CD4-positive, alpha-beta T cell treated with Interleukin-2 at 100 ng/mL for 4 hours (primary cell): ENCODE measurements at regions not wholly inside any gene's neighbourhood (a gene's known extent, or its start where the extent isn't known, plus 50 kb on each side); places are given as distances from the start of the nearest gene placed in this dataset.
A peak's percentile ranks its signal among the peaks of the same experiment; 100 is the strongest.

Source experiments
- DNase-seq: peaks from one replicate; pipeline ENCODE4 v3.0.0-alpha.2; 2020; ENCODE audit warnings: low spot score

GRCh38 chr2:144686518-144687215 lies 166.7 kb upstream of the ZEB2 start:
- DNase-seq = no peak

- DNase-seq = no peak
These were observed 164.0 kb upstream of the ZEB2 start for GRCh38 chr2:144683966-144684365.

DNA sequence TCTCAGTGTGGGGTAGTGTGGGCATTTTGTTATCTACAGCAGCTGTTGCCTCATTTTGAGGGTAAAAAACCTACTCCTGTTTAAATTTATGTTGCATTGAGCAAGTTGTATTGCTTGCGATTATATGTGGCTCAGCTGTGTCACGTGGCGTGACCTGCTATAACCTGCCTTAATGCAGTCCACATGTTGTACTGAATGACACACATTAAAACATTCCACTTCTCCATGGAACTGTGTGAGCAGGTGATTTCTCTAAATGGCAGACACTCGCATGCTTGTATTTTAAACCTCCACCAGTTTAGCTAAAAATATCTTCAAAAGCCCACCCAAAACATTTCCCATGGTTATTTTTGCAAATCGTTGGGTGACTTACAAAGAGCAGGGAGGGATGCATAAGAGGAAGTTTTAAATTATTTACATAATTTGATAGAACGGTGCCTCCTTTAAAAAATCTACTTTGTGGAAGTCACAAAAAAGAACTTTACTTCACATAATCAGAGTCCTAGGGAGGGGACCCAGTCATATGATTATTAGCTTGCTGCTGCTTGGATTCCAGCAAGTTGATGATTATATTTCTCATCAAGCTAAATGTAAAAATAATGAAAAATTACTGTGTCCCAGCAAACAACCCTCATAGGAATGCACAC lies 163.3 kb upstream of the ZEB2 start:
- DNase-seq = no peak

DNA sequence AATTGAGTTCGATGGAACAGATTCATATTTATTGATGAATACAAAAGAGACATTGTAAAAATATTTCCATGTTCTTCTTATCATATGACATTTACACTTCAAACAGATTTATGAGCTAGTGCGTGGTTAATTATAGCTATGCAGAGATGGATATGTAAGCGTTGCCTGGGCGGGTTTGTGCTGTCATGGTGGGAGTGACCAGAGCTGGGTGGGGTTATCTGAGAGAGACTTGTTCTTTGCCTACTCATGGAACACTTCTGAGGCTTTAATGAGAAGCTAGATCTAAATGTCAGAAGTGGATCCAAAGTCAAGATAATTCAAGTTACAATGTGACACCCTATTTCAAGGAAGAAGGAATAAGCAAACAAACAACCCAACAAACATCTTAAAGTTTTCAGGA lies 162.3 kb upstream of the ZEB2 start:
- no peak for DNase-seq

GRCh38 chr2:144681389-144681788 lies 161.5 kb upstream of the ZEB2 start:
- no peak for DNase-seq

GRCh38 chr2:144679942-144680341 lies 160.0 kb upstream of the ZEB2 start:
- no peak for DNase-seq

- DNase-seq = no peak
These were observed 158.8 kb upstream of the ZEB2 start for GRCh38 chr2:144678736-144679135.

DNA sequence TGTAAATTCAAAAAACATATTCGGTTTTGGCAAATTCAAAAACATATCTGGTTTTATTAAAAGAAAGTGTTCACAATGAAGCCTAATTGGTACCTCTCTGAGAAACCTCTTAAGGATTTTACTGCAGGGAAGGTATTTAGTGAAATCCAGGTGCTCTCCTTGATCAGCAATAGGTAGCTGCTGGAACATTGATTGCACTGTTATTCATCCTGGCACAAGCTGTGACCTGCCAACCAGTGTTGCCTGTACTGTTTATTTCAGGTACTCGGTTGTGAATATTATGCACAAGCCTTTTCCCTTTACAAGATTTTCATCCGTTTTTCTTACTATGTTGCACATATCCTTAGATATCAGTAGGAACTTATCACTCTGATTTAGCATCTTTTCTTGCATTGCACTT lies 155.8 kb upstream of the ZEB2 start:
- no peak for DNase-seq

DNA sequence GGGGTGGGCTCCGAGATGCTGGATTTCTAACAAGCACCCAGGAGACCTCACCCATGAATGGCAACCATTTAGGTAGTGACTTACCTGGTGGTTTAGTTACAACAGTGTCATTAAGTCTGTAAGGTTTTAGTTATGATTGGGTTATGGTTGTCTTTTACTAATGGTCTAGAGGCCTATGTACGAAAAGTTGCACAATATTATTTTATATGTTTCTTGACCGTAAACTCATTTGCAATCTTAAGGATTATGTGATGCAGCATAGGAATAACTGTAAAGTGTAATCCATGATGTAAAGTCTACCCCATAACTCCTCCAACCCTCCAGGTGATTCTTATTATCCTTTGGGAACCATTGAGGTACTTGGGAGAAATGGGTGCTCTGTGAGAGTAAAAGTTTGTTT lies 155.4 kb upstream of the ZEB2 start:
- DNase-seq = no peak

DNA sequence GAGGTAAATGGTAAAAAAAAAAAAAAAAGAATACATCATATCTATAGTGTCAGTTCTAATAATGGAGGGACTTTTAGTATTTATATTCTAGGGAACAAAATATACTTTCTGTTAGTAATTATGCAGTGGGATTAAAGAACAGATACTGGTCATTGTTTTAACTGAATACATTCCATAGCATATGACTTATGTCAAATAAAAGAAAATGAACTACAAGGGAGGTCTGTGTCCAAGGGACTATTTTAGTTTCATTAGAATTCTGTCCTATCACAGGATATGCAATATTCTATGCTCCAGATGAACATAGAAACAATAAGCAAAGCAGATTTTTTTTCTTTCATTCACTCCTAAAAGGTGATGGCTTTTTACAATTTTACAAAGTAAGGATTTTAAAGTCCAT lies 154.2 kb upstream of the ZEB2 start:
- DNase-seq = no peak

- DNase-seq = no peak
These were observed 153.5 kb upstream of the ZEB2 start for GRCh38 chr2:144673456-144673855.

DNA sequence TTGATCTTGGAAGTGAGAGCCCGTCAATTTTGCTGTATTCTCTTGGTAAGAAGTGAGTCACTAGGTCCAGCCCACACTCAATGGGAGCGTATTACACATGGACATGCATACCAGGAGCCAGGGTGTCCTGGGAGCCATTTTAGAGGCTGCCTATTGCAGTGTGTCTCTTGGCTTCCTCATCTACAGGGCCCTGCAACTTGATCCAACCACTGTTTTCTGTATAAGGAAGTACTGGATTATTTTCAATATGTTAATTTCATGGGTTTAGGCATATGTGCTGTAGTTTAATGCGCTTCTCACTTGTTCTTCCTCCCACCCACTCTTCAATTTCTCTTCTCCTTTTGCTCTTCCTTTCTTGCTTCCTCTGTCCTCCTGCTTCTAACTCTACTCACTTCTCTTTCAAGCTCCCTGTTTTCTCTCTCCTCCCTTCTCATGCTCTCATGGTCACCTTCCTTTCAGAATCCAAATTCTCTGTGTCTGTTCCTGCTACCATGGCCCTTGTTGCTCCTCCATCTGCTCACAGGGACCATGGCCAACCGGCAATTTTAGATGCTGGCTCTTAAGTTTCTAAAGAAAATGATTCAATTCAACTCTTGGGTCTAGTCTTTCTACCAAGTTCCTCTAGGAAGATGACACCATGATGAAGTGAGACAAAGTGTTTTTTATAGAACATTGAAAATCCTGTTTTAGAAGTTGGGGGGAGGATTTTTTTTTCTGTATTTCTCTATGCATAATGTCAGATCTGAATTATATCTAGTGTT lies 152.0 kb upstream of the ZEB2 start:
- DNase-seq = no peak

DNA sequence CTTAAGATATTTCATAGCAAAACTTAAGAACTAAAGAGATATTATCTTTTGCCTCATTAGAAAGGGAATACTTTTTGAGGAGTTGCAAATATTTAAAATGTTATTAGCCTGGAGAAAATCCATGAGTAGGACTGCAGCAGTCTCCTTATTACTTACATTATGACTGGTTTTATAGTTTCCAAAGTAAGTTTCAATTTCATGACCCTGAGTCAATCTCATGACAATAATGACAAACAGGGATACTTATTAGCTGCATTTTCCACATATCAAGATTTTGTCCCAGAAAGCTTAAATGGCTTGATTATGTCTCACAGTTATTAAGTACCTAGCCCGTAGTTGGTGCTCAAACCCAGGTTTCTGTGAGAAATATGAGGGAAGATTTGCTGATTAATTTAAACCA lies 150.8 kb upstream of the ZEB2 start:
- DNase-seq = no peak

GRCh38 chr2:144670080-144670479 lies 150.2 kb upstream of the ZEB2 start:
- DNase-seq = no peak

DNA sequence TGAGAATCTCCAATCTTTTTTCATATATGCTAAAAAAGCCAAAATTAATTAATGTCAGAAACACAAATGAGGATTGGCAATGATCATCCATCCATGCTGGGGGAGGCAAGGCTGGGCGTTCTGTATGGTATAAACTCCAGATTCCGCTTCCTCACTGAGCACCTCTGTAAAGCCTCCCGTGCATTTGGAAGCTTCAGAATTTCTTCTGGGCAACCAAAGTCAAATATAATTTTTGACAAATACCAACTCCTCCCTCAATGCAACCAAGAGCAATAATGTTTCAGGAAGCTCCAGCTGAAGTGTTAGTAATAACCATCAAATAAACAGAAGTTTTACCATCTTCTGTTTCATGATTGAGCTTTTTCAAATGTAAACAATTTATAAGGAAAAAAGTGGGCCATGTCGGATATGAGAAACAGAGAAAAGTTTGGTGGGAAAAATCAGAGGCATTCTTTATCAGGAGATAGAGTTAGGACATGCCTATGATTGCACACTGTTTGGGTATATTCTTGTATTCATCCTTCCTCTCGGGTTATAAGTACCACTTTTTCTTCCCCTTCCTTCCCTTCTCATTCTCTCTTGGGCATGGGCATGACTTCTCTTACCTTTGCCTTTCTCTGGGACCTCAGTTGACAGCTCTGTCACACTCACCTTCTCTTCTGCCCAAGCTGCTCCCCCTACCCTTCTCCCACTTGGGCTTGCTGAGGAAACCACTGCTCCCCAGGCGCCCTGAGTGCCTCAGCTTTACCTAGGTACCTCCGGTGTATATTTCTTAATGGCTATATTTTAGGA lies 149.5 kb upstream of the ZEB2 start:
- DNase-seq = no peak

- no peak for DNase-seq
These were observed 148.7 kb upstream of the ZEB2 start for GRCh38 chr2:144668493-144669110.

DNA sequence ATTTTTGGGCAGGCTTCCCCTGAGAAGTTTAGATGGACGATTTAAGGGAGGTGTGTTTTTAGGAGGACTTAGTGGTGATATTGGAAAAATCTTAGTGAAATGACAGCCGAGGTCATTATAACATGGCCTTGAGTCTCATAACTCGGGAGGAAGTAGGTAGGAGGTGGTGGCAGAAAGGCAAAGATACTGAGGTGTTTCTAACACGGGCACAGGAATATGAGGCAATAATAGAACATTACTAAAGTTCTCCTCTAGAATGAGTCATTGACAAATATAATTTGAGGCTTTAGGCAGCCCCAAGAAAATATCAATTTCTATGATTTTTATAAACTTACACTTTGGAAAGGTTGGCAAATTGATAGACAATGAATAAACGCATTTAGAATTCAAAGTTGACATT lies 146.1 kb upstream of the ZEB2 start:
- no peak for DNase-seq

- DNase-seq = no peak
These were observed 143.3 kb upstream of the ZEB2 start for GRCh38 chr2:144663207-144663606.

- peak; percentile 12 for DNase-seq
These were observed 140.8 kb upstream of the ZEB2 start for GRCh38 chr2:144660518-144661316.

- DNase-seq = peak; percentile 68
These were observed 139.9 kb upstream of the ZEB2 start for GRCh38 chr2:144659731-144660275.

- no peak for DNase-seq
These were observed 134.6 kb upstream of the ZEB2 start for GRCh38 chr2:144654523-144654922.
